ENCODE measurements at regions not wholly inside any gene's neighbourhood (a gene's known extent, or its start where the extent isn't known, plus 50 kb on each side); places are given as distances from the start of the nearest gene placed in this dataset.

DNA sequence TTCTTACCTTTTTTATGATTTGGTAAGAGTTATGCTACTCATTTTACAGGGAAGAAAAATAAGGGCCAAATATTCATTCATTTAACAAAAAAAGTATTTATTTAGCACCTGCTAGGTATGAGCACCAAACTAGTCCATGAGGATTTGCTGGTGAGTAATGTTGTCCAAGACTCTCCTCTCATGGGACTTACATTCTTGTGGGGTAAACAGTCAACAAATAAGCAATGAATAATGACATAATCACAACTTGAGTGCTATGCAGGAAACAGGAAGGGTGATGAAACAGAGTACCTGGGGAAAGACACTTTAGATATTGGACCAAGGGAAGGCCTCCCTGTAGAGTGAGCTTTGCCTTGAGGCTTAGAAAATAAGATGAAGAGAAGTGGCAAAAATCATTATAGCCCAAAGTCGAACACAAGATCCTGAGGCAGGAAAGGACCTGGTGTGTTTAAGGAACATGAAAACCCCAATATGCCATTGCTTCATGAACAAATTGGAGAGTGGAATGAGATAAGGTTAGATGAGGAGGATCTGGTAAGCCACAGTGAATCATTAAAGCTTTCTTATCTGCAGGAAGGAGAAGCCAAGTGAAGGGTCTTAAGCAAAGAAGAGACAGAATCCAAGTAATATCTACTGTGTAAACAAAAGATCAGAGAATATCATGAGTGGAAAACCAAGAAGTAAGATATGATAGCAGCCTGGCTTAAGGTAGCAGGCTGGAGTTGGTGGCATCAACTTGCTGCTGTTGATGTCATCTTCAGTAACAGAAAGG is 294.5 kb upstream of the NBEA start:
- intact Hi-C loops (cut with DNase I) = no loop called here
- Histone ChIP-seq H3K27me3 (no peaks in the 10 kb centered on the region), H3K4me1 (no peaks in the 10 kb centered on the region), H3K4me3 (no peak overlapping the region), H3K9me3 (no peaks in the 10 kb centered on the region), H3K27ac (no peak overlapping the region), H3K36me3 (no peaks in the 10 kb centered on the region)
- WGBS, 2 donors = 77 to 86% methylated on average over 1 of the region's 1 CpG
- DNase-seq = no peak
- TF ChIP-seq, protein P1, sequence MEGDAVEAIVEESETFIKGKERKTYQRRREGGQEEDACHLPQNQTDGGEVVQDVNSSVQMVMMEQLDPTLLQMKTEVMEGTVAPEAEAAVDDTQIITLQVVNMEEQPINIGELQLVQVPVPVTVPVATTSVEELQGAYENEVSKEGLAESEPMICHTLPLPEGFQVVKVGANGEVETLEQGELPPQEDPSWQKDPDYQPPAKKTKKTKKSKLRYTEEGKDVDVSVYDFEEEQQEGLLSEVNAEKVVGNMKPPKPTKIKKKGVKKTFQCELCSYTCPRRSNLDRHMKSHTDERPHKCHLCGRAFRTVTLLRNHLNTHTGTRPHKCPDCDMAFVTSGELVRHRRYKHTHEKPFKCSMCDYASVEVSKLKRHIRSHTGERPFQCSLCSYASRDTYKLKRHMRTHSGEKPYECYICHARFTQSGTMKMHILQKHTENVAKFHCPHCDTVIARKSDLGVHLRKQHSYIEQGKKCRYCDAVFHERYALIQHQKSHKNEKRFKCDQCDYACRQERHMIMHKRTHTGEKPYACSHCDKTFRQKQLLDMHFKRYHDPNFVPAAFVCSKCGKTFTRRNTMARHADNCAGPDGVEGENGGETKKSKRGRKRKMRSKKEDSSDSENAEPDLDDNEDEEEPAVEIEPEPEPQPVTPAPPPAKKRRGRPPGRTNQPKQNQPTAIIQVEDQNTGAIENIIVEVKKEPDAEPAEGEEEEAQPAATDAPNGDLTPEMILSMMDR (IDR thresholded peaks at IDR 0.05) = no peak
- no peak for TF ChIP-seq POLR2A (IDR thresholded peaks at IDR 0.05)

DNA sequence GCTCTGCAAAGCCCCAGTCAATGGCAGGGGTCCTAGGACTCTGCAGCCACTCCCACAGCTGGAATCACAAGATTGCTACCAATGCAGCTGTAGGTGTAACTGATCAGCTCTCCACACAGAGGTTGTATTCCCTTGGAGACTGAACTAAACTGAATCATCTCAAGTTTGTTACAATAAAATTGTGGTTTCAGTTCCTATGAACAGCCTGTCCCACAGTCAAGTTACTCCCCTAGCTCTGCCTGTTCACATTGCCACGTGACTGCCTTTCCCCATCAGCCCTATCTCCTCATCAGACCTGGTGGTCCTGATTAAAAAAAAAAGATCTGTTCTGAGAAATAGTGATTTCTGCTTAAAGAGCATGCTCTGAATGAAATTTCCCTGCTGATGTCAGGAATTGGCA is 287.9 kb upstream of the NBEA start:
- intact Hi-C loops (cut with DNase I) = no loop called here
- H3K36me3 ChIP-seq = no peaks in the 10 kb centered on the region
- TF ChIP-seq, protein P1 (IDR thresholded peaks at IDR 0.05) = no peak
- TF ChIP-seq POLR2A (IDR thresholded peaks at IDR 0.05) = no peak
- H3K4me3 ChIP-seq = no peak overlapping the region
- no peaks in the 10 kb centered on the region for H3K27me3 ChIP-seq
- no peak for DNase-seq
- H3K9me3 ChIP-seq = no peaks in the 10 kb centered on the region
- no peaks in the 10 kb centered on the region for H3K4me1 ChIP-seq
- no peak overlapping the region for H3K27ac ChIP-seq
- 26 to 40% methylated on average over 1 of the region's 1 CpG for WGBS, 2 donors

DNA sequence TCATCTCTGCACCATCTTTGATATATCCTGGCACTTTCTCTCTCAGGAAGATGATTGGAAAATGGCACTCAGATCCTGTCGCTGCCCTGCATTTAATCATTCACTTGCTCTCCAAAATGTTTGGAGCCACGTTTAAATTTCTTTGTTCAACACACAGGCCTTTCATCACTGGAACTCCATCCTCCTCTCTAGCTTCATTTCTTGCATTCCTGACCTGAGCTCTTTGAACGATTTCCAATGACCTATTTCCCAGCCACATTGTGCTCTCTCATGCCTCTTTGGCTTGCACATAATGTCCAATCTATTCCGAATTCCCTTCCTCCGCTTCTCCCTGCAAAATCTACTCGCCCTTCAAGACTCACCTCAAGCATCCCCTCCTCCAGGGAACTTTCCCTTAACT is 287.4 kb upstream of the NBEA start:
- Histone ChIP-seq H3K27me3 (no peaks in the 10 kb centered on the region), H3K27ac (no peak overlapping the region), H3K9me3 (no peaks in the 10 kb centered on the region), H3K36me3 (no peaks in the 10 kb centered on the region), H3K4me3 (no peak overlapping the region), H3K4me1 (no peaks in the 10 kb centered on the region)
- WGBS, 2 donors = 53 to 64% methylated on average over 6 of the region's 6 CpGs
- DNase-seq = no peak
- TF ChIP-seq, protein P1 (IDR thresholded peaks at IDR 0.05) = no peak
- TF ChIP-seq POLR2A (IDR thresholded peaks at IDR 0.05) = no peak
- intact Hi-C loops (cut with DNase I) = no loop called here

DNA sequence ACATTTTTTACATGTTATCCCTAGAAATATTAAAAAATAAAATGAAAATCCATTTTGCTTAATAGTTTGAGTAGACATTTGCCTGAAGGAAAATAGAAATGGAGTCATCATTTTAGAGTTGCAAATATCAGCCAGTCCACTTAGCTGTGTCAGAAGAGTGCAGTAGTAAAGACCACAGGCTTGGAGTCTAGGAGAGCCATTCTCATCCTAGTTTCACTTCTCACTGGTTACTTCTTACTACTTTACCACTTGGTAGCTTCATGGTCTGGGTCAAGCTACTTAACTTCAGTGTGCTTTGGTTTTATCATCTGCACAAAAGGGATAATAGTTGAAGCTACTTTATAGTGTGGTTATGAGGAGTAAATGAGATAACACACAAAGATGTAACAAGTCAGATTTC is 286.5 kb upstream of the NBEA start:
- intact Hi-C loops (cut with DNase I) = no loop called here
- Histone ChIP-seq H3K4me1 (no peaks in the 10 kb centered on the region), H3K27me3 (no peaks in the 10 kb centered on the region), H3K9me3 (no peaks in the 10 kb centered on the region), H3K36me3 (no peaks in the 10 kb centered on the region), H3K27ac (no peak overlapping the region), H3K4me3 (no peak overlapping the region)
- TF ChIP-seq, protein P1 (IDR thresholded peaks at IDR 0.05) = no peak
- TF ChIP-seq POLR2A (IDR thresholded peaks at IDR 0.05) = no peak
- DNase-seq = no peak

DNA sequence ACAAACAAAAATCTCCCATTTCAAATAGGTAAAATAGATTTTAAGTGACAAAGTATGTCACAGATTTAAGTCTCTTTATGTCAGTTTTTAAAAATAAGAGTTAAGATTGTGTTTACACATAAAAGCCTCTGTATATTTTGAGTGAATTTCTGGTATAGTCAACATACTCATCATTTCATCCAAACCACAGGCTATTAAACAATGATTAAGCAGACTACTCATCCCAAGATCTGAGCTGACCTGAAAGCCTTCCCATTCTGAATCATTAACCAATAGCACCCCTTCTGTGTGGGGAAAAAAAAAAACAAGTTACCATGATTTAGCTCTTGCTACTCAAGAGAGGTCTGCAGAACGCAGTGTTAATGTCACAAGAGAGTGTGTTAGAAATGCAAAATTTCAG is 284.4 kb upstream of the NBEA start:
- TF ChIP-seq POLR2A (IDR thresholded peaks at IDR 0.05) = no peak
- TF ChIP-seq, protein P1 (IDR thresholded peaks at IDR 0.05) = no peak
- intact Hi-C loops (cut with DNase I) = no loop called here

More for the DNA sequence above, 284.4 kb upstream of the NBEA start:
- no peak for DNase-seq
- WGBS, 2 donors = 87 to 95% methylated on average over 1 of the region's 1 CpG
- no peaks in the 10 kb centered on the region for H3K4me1 ChIP-seq
- no peaks in the 10 kb centered on the region for H3K27me3 ChIP-seq
- no peaks in the 10 kb centered on the region for H3K36me3 ChIP-seq
- H3K9me3 ChIP-seq = no peaks in the 10 kb centered on the region
- no peak overlapping the region for H3K4me3 ChIP-seq
- H3K27ac ChIP-seq = no peak overlapping the region

Data from esophagus squamous epithelium (tissue), 5 donors.